IPS-20b (cell line): ENCODE measurements at regions not wholly inside any gene's neighbourhood (a gene's known extent, or its start where the extent isn't known, plus 50 kb on each side); places are given as distances from the start of the nearest gene placed in this dataset.
"Not testable (repeated sequence)": the region's sequence is repeated elsewhere in the genome, so short reads cannot be mapped to it uniquely, and the experiment has no call there.

Experiments
- H3K27ac ChIP-seq: one replicate; pipeline ENCODE4 v1.5.1; 2013; ENCODE audit warnings: low read length
- H3K27me3 ChIP-seq: 2 replicates; pipeline ENCODE4 v1.6.1; 2013; ENCODE audit warnings: mild to moderate bottlenecking, low read length, inconsistent platforms; ENCODE audit not compliant: insufficient read depth
- H3K36me3 ChIP-seq: 2 replicates; pipeline ENCODE4 v1.6.1; 2013; ENCODE audit warnings: low read depth, mild to moderate bottlenecking, inconsistent platforms, low read length, moderate library complexity; ENCODE audit not compliant: insufficient read depth
- H3K4me1 ChIP-seq: 2 replicates; pipeline ENCODE4 v1.6.1; 2013; ENCODE audit warnings: mild to moderate bottlenecking, control low read depth, inconsistent platforms, low read length, moderate library complexity; ENCODE audit not compliant: insufficient read depth
- H3K4me3 ChIP-seq: 2 replicates; pipeline ENCODE4 v1.5.1; 2013; ENCODE audit warnings: mild to moderate bottlenecking, low read length, inconsistent platforms
- H3K9ac ChIP-seq: 2 replicates; pipeline ENCODE4 v1.6.1; 2013; ENCODE audit warnings: low read depth, mild to moderate bottlenecking, inconsistent platforms, low read length, moderate library complexity
- H3K9me3 ChIP-seq: 2 replicates; pipeline ENCODE4 v1.6.1; 2013; ENCODE audit warnings: mild to moderate bottlenecking, low read depth, low read length, inconsistent platforms; ENCODE audit not compliant: insufficient read depth

DNA sequence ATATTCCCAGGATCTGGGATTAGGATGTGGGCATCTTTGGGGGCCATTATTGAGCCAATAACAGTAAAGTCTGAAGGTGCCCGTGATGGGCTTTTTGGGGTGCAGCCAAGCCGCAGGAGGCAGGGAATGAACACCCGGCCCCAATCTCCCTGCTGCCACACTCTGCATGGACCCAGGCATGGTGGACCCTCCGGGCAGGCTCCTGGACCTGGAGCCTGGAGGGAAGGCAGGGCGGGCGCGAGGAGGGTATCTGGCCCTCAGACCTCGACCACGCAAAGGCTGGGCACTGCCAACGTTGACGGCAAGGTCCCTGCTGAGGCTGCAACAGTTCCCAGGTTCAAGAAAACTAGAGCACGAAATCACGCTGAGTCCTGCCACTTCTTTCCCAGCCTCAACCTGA is 150.9 kb upstream of the ZNF469 start:
- not testable (repeated sequence) for H3K4me1 ChIP-seq, H3K36me3 ChIP-seq, H3K4me3 ChIP-seq, H3K27me3 ChIP-seq, H3K27ac ChIP-seq, H3K9me3 ChIP-seq, H3K9ac ChIP-seq

DNA sequence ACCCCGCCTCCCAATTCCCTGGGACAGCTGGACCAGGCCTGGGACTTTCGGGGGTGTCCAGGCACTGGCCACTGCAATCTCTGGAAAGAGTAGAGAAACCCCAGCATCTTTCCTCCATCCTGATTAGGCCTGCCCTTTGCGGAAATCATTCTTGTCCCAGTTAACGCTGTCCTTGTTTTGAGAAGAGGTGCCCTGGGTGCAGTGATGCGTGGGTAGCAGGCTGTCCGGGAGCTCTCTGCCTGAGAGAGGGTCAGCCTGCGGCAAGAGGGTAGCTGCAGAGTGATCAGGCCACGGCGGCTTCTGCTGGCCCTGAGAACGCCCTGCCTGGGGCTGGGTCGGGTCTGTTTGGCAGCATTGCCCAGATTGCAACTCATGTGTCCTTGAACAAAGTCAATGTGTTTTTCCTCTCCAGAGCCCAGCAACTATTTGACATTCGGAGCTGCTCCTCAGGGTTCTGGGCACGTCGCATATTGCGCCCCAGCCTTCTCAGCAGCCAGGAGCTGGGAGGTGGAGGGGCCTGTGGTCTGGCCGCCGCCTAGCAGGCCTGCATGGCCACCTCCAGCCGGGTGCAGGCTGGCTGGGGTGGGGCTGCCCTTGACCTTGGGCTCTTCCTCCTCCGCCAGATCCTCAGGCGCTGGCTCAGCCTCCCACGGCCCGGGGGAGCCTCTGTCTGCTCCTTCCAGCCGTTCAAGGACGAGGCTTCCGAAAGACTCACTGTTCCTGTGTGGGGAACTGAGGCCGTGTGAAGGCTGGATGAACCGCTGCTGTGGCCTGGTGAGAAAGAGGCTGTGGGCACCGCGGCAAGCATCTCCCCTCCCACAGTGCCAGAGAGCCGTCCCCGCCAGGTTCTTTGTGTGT is 150.1 kb upstream of the ZNF469 start:
- H3K4me1 ChIP-seq, H3K27me3 ChIP-seq, H3K36me3 ChIP-seq, H3K4me3 ChIP-seq, H3K9me3 ChIP-seq, H3K9ac ChIP-seq, H3K27ac ChIP-seq: not testable (repeated sequence)

DNA sequence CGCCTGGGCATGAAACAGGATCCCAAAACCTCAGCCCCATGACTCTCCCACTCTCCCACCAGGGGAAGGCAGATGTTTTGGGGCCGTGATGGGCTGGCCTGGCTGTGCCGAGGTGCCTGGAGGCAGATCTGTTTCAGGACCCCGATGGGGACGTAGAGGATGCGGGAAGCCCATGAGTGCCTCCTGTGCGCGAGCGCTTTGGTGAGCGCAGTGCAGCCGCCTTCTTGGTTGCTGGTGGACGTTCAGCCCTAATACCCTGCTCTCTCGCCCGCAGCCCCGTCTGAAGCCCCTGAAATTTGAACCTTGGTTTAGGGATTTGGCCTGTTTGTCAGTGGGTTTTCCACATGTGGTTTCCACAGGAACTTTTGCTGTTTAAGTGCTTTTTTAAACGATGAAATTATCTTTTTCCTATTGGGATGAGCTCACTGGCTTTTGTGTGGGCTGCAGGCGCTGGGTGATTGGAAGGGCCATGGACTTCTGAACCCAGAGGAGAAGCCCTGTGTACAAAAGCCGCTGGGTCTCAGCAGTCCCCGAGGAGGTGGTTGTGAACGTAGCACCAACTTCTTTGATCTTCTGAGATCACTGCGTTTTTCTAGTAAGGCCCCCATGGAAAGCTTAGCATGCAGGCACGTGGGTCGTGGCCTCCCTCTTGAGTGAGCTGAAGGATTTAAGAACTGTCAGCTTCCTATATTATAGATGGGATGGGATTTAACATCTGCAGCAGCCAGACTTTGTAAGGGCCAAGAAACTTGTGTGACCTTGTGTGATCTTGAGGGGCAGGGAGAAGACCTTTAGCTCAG is 148.9 kb upstream of the ZNF469 start:
- not testable (repeated sequence) for H3K9me3 ChIP-seq, H3K4me3 ChIP-seq, H3K9ac ChIP-seq, H3K4me1 ChIP-seq, H3K27ac ChIP-seq, H3K36me3 ChIP-seq, H3K27me3 ChIP-seq

DNA sequence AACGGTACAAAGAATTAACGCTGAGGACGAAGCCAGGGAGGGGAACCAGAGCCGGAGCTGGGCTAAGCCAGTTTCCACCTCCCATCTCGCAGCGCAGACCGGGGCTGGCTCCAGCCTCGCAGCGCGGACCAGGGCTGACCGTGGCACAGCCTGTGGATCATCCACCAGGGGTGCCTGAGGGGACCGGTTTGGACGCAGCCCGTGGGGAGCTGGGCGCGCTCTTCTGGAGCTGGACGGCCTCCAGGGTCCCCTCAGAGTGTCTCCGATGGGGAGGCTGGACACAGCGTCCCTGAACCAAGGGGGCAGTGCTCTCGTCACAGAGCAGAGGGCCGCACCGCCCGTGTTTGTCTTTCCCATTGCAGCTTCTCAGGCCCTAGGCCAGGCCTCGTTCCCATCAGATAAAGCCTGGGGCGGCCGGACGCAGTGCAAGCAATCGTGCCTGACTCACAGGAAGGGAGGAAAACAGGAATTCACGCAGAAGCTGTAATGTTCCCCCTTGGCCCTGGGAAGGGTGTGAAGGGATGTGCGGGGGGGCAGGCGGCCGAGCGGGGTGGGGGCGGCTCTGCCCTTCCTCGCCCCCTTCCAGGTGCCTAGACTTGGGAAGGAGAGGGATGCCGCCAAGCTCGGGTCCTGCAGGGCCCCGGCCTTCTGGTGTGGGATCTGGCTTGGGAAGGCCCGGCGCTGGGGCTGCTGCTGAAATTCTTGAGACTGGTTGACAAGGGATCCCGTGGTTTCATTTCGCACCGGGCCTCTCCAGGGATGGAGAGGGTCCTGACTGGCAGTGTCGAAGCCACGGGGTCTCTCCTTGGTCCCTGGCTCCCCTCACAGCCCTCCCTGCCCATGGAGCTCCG is 148.1 kb upstream of the ZNF469 start:
- not testable (repeated sequence) for H3K4me1 ChIP-seq, H3K9me3 ChIP-seq, H3K27ac ChIP-seq, H3K9ac ChIP-seq, H3K4me3 ChIP-seq, H3K27me3 ChIP-seq, H3K36me3 ChIP-seq

DNA sequence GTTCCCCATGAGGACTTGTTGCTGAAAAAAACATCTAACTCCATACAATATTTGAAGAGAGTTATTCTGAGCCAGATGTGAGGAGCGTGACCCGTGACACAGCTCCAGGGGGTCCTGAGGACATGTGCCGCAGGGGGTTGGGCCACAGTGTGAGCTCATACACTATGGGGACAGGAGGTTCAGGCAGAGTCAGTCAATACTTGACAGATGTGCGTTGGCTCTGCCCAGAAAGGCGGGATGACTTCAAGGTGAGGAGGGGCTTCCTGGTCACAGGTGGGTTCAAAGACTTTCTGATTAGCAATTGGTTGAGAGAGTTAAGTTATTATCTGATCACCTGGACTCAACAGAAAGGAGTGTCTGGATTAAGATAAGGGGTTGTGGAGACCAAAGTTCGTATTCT is 147.1 kb upstream of the ZNF469 start:
- not testable (repeated sequence) for H3K9ac ChIP-seq, H3K9me3 ChIP-seq, H3K27ac ChIP-seq, H3K36me3 ChIP-seq, H3K4me3 ChIP-seq, H3K27me3 ChIP-seq, H3K4me1 ChIP-seq

DNA sequence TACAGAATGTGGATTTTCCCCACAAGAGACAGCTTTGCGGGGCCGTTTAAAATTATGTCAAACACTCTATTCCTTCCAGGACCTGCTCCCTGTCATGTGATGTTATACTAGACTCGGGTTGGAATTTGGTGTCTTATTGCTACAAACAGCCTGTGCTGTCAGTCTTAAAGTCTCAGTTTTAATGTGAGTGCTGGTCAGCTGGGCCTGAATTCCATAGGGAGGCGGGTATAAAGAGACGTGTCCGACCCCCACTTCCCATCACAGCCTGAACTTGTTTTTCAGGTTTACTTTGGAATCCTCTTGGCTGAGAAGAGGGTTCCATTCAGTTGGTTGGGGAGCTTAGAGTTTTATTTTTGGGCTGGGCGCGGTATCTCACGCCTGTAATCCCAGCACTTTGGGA is 146.5 kb upstream of the ZNF469 start:
- not testable (repeated sequence) for H3K36me3 ChIP-seq, H3K9ac ChIP-seq, H3K4me3 ChIP-seq, H3K27ac ChIP-seq, H3K27me3 ChIP-seq, H3K9me3 ChIP-seq, H3K4me1 ChIP-seq

DNA sequence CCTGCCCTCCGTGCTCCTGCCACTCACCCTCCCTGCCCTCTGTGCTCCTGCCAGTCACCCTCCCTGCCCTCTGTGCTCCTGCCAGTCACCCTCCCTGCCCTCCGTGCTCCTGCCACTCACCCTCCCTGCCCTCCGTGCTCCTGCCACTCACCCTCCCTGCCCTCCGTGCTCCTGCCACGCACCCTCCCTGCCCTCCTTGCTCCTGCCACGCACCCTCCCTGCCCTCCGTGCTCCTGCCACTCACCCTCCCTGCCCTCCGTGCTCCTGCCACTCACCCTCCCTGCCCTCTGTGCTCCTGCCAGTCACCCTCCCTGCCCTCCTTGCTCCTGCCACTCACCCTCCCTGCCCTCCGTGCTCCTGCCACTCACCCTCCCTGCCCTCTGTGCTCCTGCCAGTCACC is 145.4 kb upstream of the ZNF469 start:
- H3K27me3 ChIP-seq, H3K4me3 ChIP-seq, H3K27ac ChIP-seq, H3K36me3 ChIP-seq, H3K9ac ChIP-seq, H3K4me1 ChIP-seq, H3K9me3 ChIP-seq: not testable (repeated sequence)

DNA sequence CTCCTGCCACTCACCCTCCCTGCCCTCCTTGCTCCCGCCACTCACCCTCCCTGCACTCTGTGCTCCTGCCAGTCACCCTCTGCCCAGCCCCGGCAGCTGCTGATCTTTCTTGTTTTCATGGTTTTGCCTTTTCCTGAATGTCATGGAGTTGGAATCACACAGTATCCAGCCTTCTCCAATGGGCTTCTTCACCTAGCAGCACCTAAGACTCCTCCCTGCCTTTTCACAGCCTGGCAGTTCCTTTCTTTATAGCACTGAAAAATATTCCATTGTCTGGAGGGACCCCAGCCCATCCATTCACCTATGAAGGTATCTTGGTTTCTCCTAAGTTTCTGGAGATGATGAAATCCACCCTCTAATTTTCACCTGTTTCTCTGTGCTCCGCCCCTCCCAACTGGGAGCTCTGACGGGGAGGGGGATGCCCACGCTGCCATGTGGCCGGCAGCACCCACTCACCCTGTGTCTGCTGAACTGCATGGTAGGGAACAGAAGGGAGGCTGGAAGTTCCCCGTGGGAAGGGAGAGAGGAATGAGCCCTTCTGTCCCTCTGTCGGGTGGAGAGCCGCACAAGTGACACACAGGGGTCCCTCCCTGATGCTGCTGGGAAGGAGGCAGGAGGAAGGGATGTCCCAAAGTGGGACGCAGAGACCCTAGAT is 144.9 kb upstream of the ZNF469 start:
- H3K27ac ChIP-seq, H3K4me3 ChIP-seq, H3K9me3 ChIP-seq: not testable (repeated sequence)

DNA sequence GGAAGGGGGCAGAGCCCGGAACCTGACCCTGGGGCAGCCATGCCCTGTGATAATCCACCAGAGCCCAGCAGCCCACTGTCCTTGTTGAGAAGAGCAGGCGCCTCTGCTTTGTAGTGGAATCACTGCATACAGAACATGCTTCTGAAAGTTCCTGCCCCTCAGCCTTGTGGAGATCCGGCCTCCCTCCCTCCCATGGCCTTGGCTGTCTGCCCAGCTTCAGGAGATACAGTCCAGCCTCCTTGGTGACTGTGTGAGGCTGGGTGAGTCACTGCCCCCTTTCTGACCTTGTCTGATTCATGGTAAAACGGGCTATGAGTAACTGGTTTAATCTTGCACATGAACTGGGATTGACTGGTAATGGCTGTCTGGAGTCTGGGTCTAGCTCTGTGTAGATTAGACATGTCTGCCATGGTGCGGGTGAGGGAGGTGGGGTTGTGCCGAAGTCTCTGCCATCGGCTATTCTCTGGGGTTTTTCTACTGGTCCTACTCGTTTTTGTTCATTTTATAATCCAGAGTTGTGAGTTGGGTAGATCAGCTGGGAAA is 144.0 kb upstream of the ZNF469 start:
- not testable (repeated sequence) for H3K27me3 ChIP-seq, H3K4me1 ChIP-seq, H3K9ac ChIP-seq

More for the DNA sequence above, 144.9 kb upstream of the ZNF469 start:
- H3K36me3 ChIP-seq, H3K27me3 ChIP-seq, H3K9ac ChIP-seq, H3K4me1 ChIP-seq: not testable (repeated sequence)

DNA sequence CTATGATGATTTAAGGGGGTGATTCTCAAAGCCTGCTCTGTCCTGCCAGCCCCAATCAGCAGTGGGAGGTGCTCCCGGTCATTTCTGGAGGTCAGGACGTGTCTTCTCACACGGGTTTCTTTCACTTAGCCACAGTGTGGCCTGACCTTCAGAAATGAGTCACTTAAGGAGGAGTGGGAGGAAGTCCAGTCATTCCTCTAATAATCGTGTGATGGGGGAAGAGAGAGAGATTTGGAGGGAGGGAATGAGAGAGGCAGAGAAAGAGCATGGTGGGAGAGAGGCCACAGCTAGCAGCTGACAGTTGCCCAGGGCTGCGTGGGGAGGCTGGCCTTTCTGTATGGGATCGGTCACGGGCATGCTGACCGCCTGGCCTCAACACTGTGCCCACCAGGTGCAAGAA is 142.6 kb upstream of the ZNF469 start:
- not testable (repeated sequence) for H3K27me3 ChIP-seq, H3K27ac ChIP-seq, H3K9ac ChIP-seq, H3K4me3 ChIP-seq, H3K4me1 ChIP-seq, H3K36me3 ChIP-seq, H3K9me3 ChIP-seq

More for the DNA sequence above, 144.0 kb upstream of the ZNF469 start:
- H3K9me3 ChIP-seq, H3K36me3 ChIP-seq, H3K4me3 ChIP-seq, H3K27ac ChIP-seq: not testable (repeated sequence)

DNA sequence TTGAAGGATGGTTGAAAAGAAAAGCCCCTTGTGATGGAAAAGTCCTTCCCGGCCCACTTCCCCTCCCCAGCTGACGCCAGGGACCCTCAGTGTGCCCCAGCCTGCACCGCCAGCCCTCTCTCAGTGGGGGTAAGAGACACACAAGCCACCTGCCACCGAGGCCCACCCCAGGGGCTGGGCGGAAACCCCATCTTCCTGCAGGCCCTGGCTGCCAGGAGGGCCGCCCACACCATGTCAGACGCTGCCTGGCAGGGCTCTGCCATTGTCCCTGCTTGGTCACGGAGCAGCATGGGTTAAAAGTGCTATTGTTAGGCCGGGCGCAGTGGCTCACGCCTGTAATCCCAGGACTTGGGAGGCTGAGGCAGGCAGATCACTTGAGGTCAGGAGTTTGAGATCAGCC is 142.0 kb upstream of the ZNF469 start:
- not testable (repeated sequence) for H3K27me3 ChIP-seq, H3K4me3 ChIP-seq, H3K4me1 ChIP-seq, H3K36me3 ChIP-seq, H3K9me3 ChIP-seq, H3K9ac ChIP-seq, H3K27ac ChIP-seq
